ENCODE measurements at regions not wholly inside any gene's neighbourhood (a gene's known extent, or its start where the extent isn't known, plus 50 kb on each side); places are given as distances from the start of the nearest gene placed in this dataset.

- no peaks in the 10 kb centered on the region for H3K4me1 ChIP-seq (ENCODE audit: control insufficient read depth in 3 of 3, insufficient read depth in 2 of 3, low read depth in 1 of 3, low read length in 2 of 3)
- no peaks in the 10 kb centered on the region for H3K36me3 ChIP-seq (ENCODE audit: control insufficient read depth in 3 of 3, insufficient read depth in 2 of 3, low read depth in 1 of 3, low read length in 3 of 3)
- H3K27me3 ChIP-seq (ENCODE audit: control insufficient read depth in 3 of 3, insufficient read depth in 3 of 3, low read length in 3 of 3): no peaks in the 10 kb centered on the region
- H3K27ac ChIP-seq (ENCODE audit: low read depth in 1 of 3, low read length in 2 of 3): no peak overlapping the region
- 52 to 60% (median 54%) methylated on average over 6 of the region's 6 CpGs for WGBS, 3 donors
- no peak for DNase-seq
- no peak overlapping the region for H3K4me3 ChIP-seq (ENCODE audit: low read depth in 1 of 3, low read length in 3 of 3)
- no peaks in the 10 kb centered on the region for H3K9me3 ChIP-seq (ENCODE audit: control insufficient read depth in 2 of 2, insufficient read depth in 1 of 2, low read depth in 1 of 2, low read length in 1 of 2)
- no peak for FAIRE-seq
These were observed 377.8 kb upstream of the PRKX start for GRCh38 chrX:4091046-4091760.

DNA sequence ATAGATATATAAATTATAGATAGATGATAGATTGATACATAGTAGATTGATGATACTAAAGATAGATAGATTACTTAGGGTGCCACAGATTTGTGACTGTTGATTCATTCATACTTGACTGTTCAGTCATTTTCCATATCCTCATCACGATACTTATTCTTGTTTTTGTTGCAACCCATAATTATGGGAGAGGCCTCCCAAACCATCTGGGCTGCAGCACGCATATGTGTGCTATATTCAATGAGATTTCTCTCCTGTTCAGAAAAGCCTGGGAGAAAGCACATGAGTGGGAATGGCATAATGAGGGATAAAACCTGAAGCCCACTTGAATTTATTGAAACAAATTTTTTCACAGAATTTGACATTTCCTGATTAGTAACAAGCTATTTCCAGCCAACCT lies 346.4 kb upstream of the PRKX start:
- 64 to 81% (median 79%) methylated on average over 2 of the region's 2 CpGs for WGBS, 3 donors
- no peaks in the 10 kb centered on the region for H3K36me3 ChIP-seq (ENCODE audit: control insufficient read depth in 3 of 3, insufficient read depth in 2 of 3, low read depth in 1 of 3, low read length in 3 of 3)
- DNase-seq: no peak
- H3K27me3 ChIP-seq (ENCODE audit: control insufficient read depth in 3 of 3, insufficient read depth in 3 of 3, low read length in 3 of 3): no peaks in the 10 kb centered on the region
- peaks cover 0 to 3% of the 10 kb centered on the region in 2 donors for H3K9me3 ChIP-seq (ENCODE audit: control insufficient read depth in 2 of 2, insufficient read depth in 1 of 2, low read depth in 1 of 2, low read length in 1 of 2)
- H3K27ac ChIP-seq (ENCODE audit: low read depth in 1 of 3, low read length in 2 of 3): no peak overlapping the region
- FAIRE-seq: no peak
- H3K4me1 ChIP-seq (ENCODE audit: control insufficient read depth in 3 of 3, insufficient read depth in 2 of 3, low read depth in 1 of 3, low read length in 2 of 3): no peaks in the 10 kb centered on the region
- H3K4me3 ChIP-seq (ENCODE audit: low read depth in 1 of 3, low read length in 3 of 3): no peak overlapping the region

DNA sequence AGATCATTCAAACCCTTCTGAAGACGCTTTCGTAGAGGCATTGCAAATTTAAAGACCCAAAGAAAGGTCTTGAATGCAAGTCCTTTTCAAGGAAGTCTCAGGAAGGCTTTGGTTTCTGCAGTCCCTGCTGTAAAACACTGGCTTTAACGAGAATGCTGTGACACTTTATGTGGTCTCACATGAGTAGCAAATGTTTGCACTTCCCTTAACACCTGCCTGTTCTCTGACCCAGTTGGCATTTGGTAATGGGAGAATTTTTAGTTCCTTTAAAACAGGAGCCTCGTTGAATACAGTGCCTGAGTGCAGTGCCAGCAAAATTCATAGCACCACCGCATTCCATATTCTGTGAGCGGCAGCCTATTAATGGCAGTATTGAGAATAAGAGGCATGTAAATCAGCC lies 330.5 kb upstream of the PRKX start:
- no peak overlapping the region for H3K27ac ChIP-seq (ENCODE audit: low read depth in 1 of 3, low read length in 2 of 3)
- FAIRE-seq (no peak), DNase-seq (no peak)
- no peaks in the 10 kb centered on the region for H3K4me1 ChIP-seq (ENCODE audit: control insufficient read depth in 3 of 3, insufficient read depth in 2 of 3, low read depth in 1 of 3, low read length in 2 of 3)
- H3K27me3 ChIP-seq (ENCODE audit: control insufficient read depth in 3 of 3, insufficient read depth in 3 of 3, low read length in 3 of 3): no peaks in the 10 kb centered on the region
- WGBS, 3 donors: 61 to 71% (median 65%) methylated on average over 6 of the region's 6 CpGs
- no peaks in the 10 kb centered on the region for H3K36me3 ChIP-seq (ENCODE audit: control insufficient read depth in 3 of 3, insufficient read depth in 2 of 3, low read depth in 1 of 3, low read length in 3 of 3)
- no peak overlapping the region for H3K4me3 ChIP-seq (ENCODE audit: low read depth in 1 of 3, low read length in 3 of 3)
- H3K9me3 ChIP-seq (ENCODE audit: control insufficient read depth in 2 of 2, insufficient read depth in 1 of 2, low read depth in 1 of 2, low read length in 1 of 2): no peaks in the 10 kb centered on the region

DNA sequence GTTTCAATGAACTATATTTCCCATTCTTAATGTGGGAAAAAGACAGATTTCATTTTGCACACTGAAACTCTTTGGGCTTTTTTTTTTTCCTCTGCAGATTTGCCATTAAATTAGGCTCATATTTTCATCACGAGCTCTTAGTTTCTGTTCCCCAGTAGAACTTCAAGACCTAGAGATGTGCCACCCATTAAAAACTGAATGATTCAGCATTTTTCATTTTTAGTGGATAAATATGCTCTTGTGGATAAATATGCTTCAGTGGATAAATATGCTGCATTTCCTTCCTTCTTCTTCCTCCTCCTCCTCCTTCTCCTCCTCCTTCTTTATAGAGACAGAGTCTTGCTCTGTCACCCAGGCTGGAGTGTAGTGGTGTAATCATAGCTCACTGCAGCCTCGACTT lies 322.4 kb upstream of the PRKX start:
- H3K27me3 ChIP-seq (ENCODE audit: control insufficient read depth in 3 of 3, insufficient read depth in 3 of 3, low read length in 3 of 3): no peaks in the 10 kb centered on the region
- FAIRE-seq (no peak), DNase-seq (no peak)
- no peaks in the 10 kb centered on the region for H3K36me3 ChIP-seq (ENCODE audit: control insufficient read depth in 3 of 3, insufficient read depth in 2 of 3, low read depth in 1 of 3, low read length in 3 of 3)
- WGBS, 3 donors: 48 to 66% (median 51%) methylated on average over 2 of the region's 2 CpGs
- H3K9me3 ChIP-seq (ENCODE audit: control insufficient read depth in 2 of 2, insufficient read depth in 1 of 2, low read depth in 1 of 2, low read length in 1 of 2): no peaks in the 10 kb centered on the region
- no peak overlapping the region for H3K4me3 ChIP-seq (ENCODE audit: low read depth in 1 of 3, low read length in 3 of 3)
- no peak overlapping the region for H3K27ac ChIP-seq (ENCODE audit: low read depth in 1 of 3, low read length in 2 of 3)
- H3K4me1 ChIP-seq (ENCODE audit: control insufficient read depth in 3 of 3, insufficient read depth in 2 of 3, low read depth in 1 of 3, low read length in 2 of 3): no peaks in the 10 kb centered on the region

DNA sequence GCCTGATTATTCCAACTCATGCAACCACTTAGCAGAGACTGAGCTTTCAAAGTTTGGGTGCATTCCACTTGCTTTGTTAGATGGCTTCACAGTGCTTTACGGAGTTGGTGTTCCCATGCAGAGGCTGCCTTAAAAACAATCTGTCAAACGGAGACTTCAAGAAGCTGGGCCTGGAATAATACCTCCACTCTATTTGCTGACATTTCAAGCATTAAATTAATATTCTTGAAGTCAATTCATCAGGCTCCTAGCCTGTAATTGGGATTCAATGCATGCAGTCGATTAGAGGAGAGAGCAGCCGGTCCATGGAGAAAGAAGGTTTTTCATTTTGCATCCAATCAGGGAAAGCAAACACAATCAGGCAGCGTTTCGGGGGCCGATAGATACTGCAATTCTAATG lies 314.7 kb upstream of the PRKX start:
- Histone ChIP-seq H3K4me1 (ENCODE audit: control insufficient read depth in 3 of 3, insufficient read depth in 2 of 3, low read depth in 1 of 3, low read length in 2 of 3) (no peaks in the 10 kb centered on the region), H3K27ac (ENCODE audit: low read depth in 1 of 3, low read length in 2 of 3) (no peak overlapping the region), H3K36me3 (ENCODE audit: control insufficient read depth in 3 of 3, insufficient read depth in 2 of 3, low read depth in 1 of 3, low read length in 3 of 3) (no peaks in the 10 kb centered on the region), H3K9me3 (ENCODE audit: control insufficient read depth in 2 of 2, insufficient read depth in 1 of 2, low read depth in 1 of 2, low read length in 1 of 2) (no peaks in the 10 kb centered on the region), H3K4me3 (ENCODE audit: low read depth in 1 of 3, low read length in 3 of 3) (no peak overlapping the region), H3K27me3 (ENCODE audit: control insufficient read depth in 3 of 3, insufficient read depth in 3 of 3, low read length in 3 of 3) (no peaks in the 10 kb centered on the region)
- DNase-seq (no peak), FAIRE-seq (no peak)
- WGBS, 3 donors: 72 to 87% (median 83%) methylated on average over 7 of the region's 7 CpGs

DNA sequence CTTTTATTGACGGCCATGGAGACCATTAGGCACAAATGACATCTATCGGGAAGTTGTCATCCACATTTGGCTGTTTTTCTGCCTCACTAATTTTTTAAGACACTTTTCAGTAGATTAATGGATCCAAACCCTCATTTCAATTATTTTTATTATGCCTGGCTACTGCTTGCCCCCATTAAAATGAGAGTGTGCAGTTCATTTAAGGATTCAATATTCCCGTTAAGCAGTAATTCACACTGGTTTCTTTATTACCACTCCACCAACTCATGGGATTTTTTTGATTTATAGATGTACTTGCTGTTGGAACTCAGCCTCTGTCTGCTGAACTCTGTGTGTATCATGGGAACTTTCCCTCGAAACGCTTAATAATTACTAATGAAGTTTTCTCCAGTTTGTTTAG lies 291.8 kb upstream of the PRKX start:
- no peaks in the 10 kb centered on the region for H3K27me3 ChIP-seq (ENCODE audit: control insufficient read depth in 3 of 3, insufficient read depth in 3 of 3, low read length in 3 of 3)
- 71 to 88% (median 76%) methylated on average over 5 of the region's 5 CpGs for WGBS, 3 donors
- no peak for FAIRE-seq

GRCh38 chrX:4004822-4005221 lies 291.4 kb upstream of the PRKX start:
- H3K36me3 ChIP-seq (ENCODE audit: control insufficient read depth in 3 of 3, insufficient read depth in 2 of 3, low read depth in 1 of 3, low read length in 3 of 3): no peaks in the 10 kb centered on the region
- DNase-seq (no peak), FAIRE-seq (no peak)
- H3K9me3 ChIP-seq (ENCODE audit: control insufficient read depth in 2 of 2, insufficient read depth in 1 of 2, low read depth in 1 of 2, low read length in 1 of 2): no peaks in the 10 kb centered on the region
- no peaks in the 10 kb centered on the region for H3K4me1 ChIP-seq (ENCODE audit: control insufficient read depth in 3 of 3, insufficient read depth in 2 of 3, low read depth in 1 of 3, low read length in 2 of 3)
- no peaks in the 10 kb centered on the region for H3K27me3 ChIP-seq (ENCODE audit: control insufficient read depth in 3 of 3, insufficient read depth in 3 of 3, low read length in 3 of 3)
- no peak overlapping the region for H3K27ac ChIP-seq (ENCODE audit: low read depth in 1 of 3, low read length in 2 of 3)
- H3K4me3 ChIP-seq (ENCODE audit: low read depth in 1 of 3, low read length in 3 of 3): no peak overlapping the region

More for the DNA sequence above, 291.8 kb upstream of the PRKX start:
- Histone ChIP-seq H3K36me3 (ENCODE audit: control insufficient read depth in 3 of 3, insufficient read depth in 2 of 3, low read depth in 1 of 3, low read length in 3 of 3) (no peaks in the 10 kb centered on the region), H3K4me3 (ENCODE audit: low read depth in 1 of 3, low read length in 3 of 3) (no peak overlapping the region), H3K27ac (ENCODE audit: low read depth in 1 of 3, low read length in 2 of 3) (no peak overlapping the region), H3K9me3 (ENCODE audit: control insufficient read depth in 2 of 2, insufficient read depth in 1 of 2, low read depth in 1 of 2, low read length in 1 of 2) (no peaks in the 10 kb centered on the region), H3K4me1 (ENCODE audit: control insufficient read depth in 3 of 3, insufficient read depth in 2 of 3, low read depth in 1 of 3, low read length in 2 of 3) (no peaks in the 10 kb centered on the region)
- DNase-seq: no peak

GRCh38 chrX:3994315-3994714 lies 280.9 kb upstream of the PRKX start:
- WGBS, 3 donors: 94 to 97% (median 94%) methylated on average over 1 of the region's 1 CpG
- DNase-seq: no peak
- FAIRE-seq: no peak

GRCh38 chrX:3990569-3990968 lies 277.1 kb upstream of the PRKX start:
- Histone ChIP-seq H3K36me3 (ENCODE audit: control insufficient read depth in 3 of 3, insufficient read depth in 2 of 3, low read depth in 1 of 3, low read length in 3 of 3) (no peaks in the 10 kb centered on the region), H3K4me1 (ENCODE audit: control insufficient read depth in 3 of 3, insufficient read depth in 2 of 3, low read depth in 1 of 3, low read length in 2 of 3) (no peaks in the 10 kb centered on the region), H3K9me3 (ENCODE audit: control insufficient read depth in 2 of 2, insufficient read depth in 1 of 2, low read depth in 1 of 2, low read length in 1 of 2) (no peaks in the 10 kb centered on the region), H3K27ac (ENCODE audit: low read depth in 1 of 3, low read length in 2 of 3) (no peak overlapping the region), H3K27me3 (ENCODE audit: control insufficient read depth in 3 of 3, insufficient read depth in 3 of 3, low read length in 3 of 3) (no peaks in the 10 kb centered on the region), H3K4me3 (ENCODE audit: low read depth in 1 of 3, low read length in 3 of 3) (no peak overlapping the region)
- WGBS, 3 donors: 44 to 57% (median 56%) methylated on average over 1 of the region's 1 CpG
- FAIRE-seq: no peak
- DNase-seq: no peak

More at GRCh38 chrX:3994315-3994714, 280.9 kb upstream of the PRKX start:
- Histone ChIP-seq H3K36me3 (ENCODE audit: control insufficient read depth in 3 of 3, insufficient read depth in 2 of 3, low read depth in 1 of 3, low read length in 3 of 3) (no peaks in the 10 kb centered on the region), H3K4me1 (ENCODE audit: control insufficient read depth in 3 of 3, insufficient read depth in 2 of 3, low read depth in 1 of 3, low read length in 2 of 3) (no peaks in the 10 kb centered on the region), H3K27ac (ENCODE audit: low read depth in 1 of 3, low read length in 2 of 3) (no peak overlapping the region), H3K27me3 (ENCODE audit: control insufficient read depth in 3 of 3, insufficient read depth in 3 of 3, low read length in 3 of 3) (no peaks in the 10 kb centered on the region), H3K4me3 (ENCODE audit: low read depth in 1 of 3, low read length in 3 of 3) (no peak overlapping the region), H3K9me3 (ENCODE audit: control insufficient read depth in 2 of 2, insufficient read depth in 1 of 2, low read depth in 1 of 2, low read length in 1 of 2) (no peaks in the 10 kb centered on the region)

All from small intestine (tissue), 7 donors.